PC-3 (cell line): ENCODE measurements at regions not wholly inside any gene's neighbourhood (a gene's known extent, or its start where the extent isn't known, plus 50 kb on each side); places are given as distances from the start of the nearest gene placed in this dataset.
"Not testable (repeated sequence)": the region's sequence is repeated elsewhere in the genome, so short reads cannot be mapped to it uniquely, and the experiment has no call there.

Experiments
- ATAC-seq: fragments of 200-7000 bp; cut with Tn5 transposase; 2 replicates; pipeline ENCODE4 v1.9.1; 2020; ENCODE audit warnings: mild to moderate bottlenecking, moderate library complexity
- BruUV-seq: library from RNA; stranded (reverse); fragments of 400-500 nt; replicated peaks from 2 replicates; lab custom pipeline; 2021; lab: Mats Ljungman, UMichigan
- CTCF ChIA-PET: fragments of 300-600 bp; sonication (Branson Sonifier 250); formaldehyde crosslinking; loops from one replicate; lab custom pipeline; 2022; ENCODE audit warnings: antibody characterized with exemption; lab: Charles Lee
- POLR2A ChIA-PET: fragments of 300-600 bp; sonication (Branson Sonifier 250); formaldehyde crosslinking; loops from one replicate; lab custom pipeline; 2022; ENCODE audit warnings: antibody characterized with exemption; ENCODE audit not compliant: unreplicated experiment; lab: Charles Lee
- DNase-seq: peaks from one replicate; pipeline ENCODE4 v3.0.0-alpha.2; 2015
- H2AFZ ChIP-seq: fragments of 300-600 bp; sonication (generic); 2 replicates; pipeline ENCODE4 v1.6.0; 2016; ENCODE audit warnings: antibody characterized with exemption, low read length
- H3F3A ChIP-seq: fragments of 300-600 bp; sonication (generic); one replicate; pipeline ENCODE4 v1.6.0; 2017; ENCODE audit warnings: antibody characterized with exemption, low read length, control low read depth, mild to moderate bottlenecking; ENCODE audit not compliant: unreplicated experiment
- H3K27ac ChIP-seq: fragments of 300-600 bp; sonication (generic); 2 replicates; pipeline ENCODE4 v1.5.1; 2016; ENCODE audit warnings: mild to moderate bottlenecking, low read length
- H3K27me3 ChIP-seq: fragments of 300-600 bp; sonication (generic); 2 replicates; pipeline ENCODE4 v1.6.1; 2016; ENCODE audit warnings: low read length, mixed read lengths
- H3K36me3 ChIP-seq: fragments of 300-600 bp; sonication (generic); 2 replicates; pipeline ENCODE4 v1.6.1; 2016; ENCODE audit warnings: low read depth, mixed run types, low read length, mixed read lengths
- H3K4me1 ChIP-seq: fragments of 300-600 bp; sonication (generic); 2 replicates; pipeline ENCODE4 v1.5.1; 2016; ENCODE audit warnings: low read length; ENCODE audit not compliant: insufficient read depth
- H3K4me2 ChIP-seq: fragments of 300-600 bp; sonication (generic); 2 replicates; pipeline ENCODE4 v1.6.0; 2016; ENCODE audit warnings: low read length
- H3K4me3 ChIP-seq: fragments of 300-600 bp; sonication (generic); 2 replicates; pipeline ENCODE4 v1.5.1; 2016; ENCODE audit warnings: mild to moderate bottlenecking, low read length, mixed read lengths
- H3K79me2 ChIP-seq: fragments of 300-600 bp; sonication (generic); 2 replicates; pipeline ENCODE4 v1.6.1; 2017; ENCODE audit warnings: low read length, mixed read lengths
- H3K9ac ChIP-seq: fragments of 300-600 bp; sonication (generic); 2 replicates; pipeline ENCODE4 v1.6.0; 2016; ENCODE audit warnings: mild to moderate bottlenecking, low read length
- H3K9me2 ChIP-seq: fragments of 300-600 bp; sonication (generic); replicated peaks from 2 replicates; pipeline ENCODE4 v1.6.1; 2016; ENCODE audit warnings: mixed run types, low read length, mixed read lengths
- H3K9me3 ChIP-seq: fragments of 300-600 bp; sonication (generic); 2 replicates; pipeline ENCODE4 v1.6.1; 2016; ENCODE audit warnings: low read length, mixed read lengths
- H4K20me1 ChIP-seq: fragments of 300-600 bp; sonication (generic); 2 replicates; pipeline ENCODE4 v1.6.1; 2016; ENCODE audit warnings: low read length, mixed read lengths
- CTCF ChIP-seq: fragments of 300-600 bp; sonication (generic); conservative IDR thresholded peaks from 2 replicates; pipeline ENCODE4 v1.5.1; 2017; ENCODE audit warnings: antibody characterized with exemption, low read depth, mild to moderate bottlenecking, low read length
- EZH2 ChIP-seq: fragments of 300-600 bp; sonication (generic); IDR thresholded peaks from one replicate; pipeline ENCODE4 v1.6.1; 2017; ENCODE audit warnings: antibody characterized with exemption, mild to moderate bottlenecking, low read length; ENCODE audit not compliant: unreplicated experiment
- EZH2phosphoT487 ChIP-seq: fragments of 300-600 bp; sonication (generic); IDR thresholded peaks from 2 replicates; pipeline ENCODE4 v1.6.1; 2018; ENCODE audit warnings: mild to moderate bottlenecking, antibody characterized with exemption, low read length, borderline replicate concordance
- intact Hi-C: fragments of 100-400 bp; cut with micrococcal nuclease; formaldehyde crosslinking; loops from 2 replicates; pipeline ENCODE4 v1.9.0; 2023

GRCh38 chr10:33913194-33913593, 578.7 kb upstream of the NRP1 start:
- Histone ChIP-seq H3K9ac (no peak overlapping the region), H3K4me3 (no peak overlapping the region), H3K36me3 (no peaks in the 10 kb centered on the region), H4K20me1 (no peaks in the 10 kb centered on the region), H3K9me3 (no peaks in the 10 kb centered on the region), H3F3A (no peaks in the 10 kb centered on the region), H3K27ac (peak overlapping the region; percentile 0; the same call in 1 of the 2 replicates), H3K4me2 (peak overlapping the region; percentile 2), H3K4me1 (peaks cover 14% of the 10 kb centered on the region), H2AFZ (no peak overlapping the region), H3K79me2 (no peaks in the 10 kb centered on the region), H3K27me3 (no peaks in the 10 kb centered on the region), H3K9me2 (no peaks in the 10 kb centered on the region)
- TF ChIP-seq CTCF (no peak), EZH2phosphoT487 (no peak), EZH2 (no peak)
- intact Hi-C loops, result loop anchor here (5.0 kb wide), 1 partner anchor 576 kb away; no protein-coding TSS in a partner anchor
- POLR2A ChIA-PET, result no interaction called here
- no TSS peak for BruUV-seq
- ATAC-seq (peak; percentile 92), DNase-seq (peak; percentile 94)
- CTCF ChIA-PET, result interaction anchor here (0.6 to 1.3 kb wide), 2 partner anchors 443 to 758 kb away, joined by 4 to 6 read pairs; no protein-coding TSS in a partner anchor

- POLR2A ChIA-PET, H3K4me3 ChIP-seq, intact Hi-C loops, H4K20me1 ChIP-seq, H2AFZ ChIP-seq, CTCF ChIA-PET, H3K27ac ChIP-seq, H3F3A ChIP-seq, H3K27me3 ChIP-seq, H3K9me3 ChIP-seq, H3K9ac ChIP-seq, H3K79me2 ChIP-seq, H3K4me2 ChIP-seq, H3K9me2 ChIP-seq, H3K36me3 ChIP-seq, BruUV-seq, DNase-seq, ATAC-seq: not testable (repeated sequence)
- peaks cover 14% of the 10 kb centered on the region for H3K4me1 ChIP-seq
Measured at GRCh38 chr10:33909476-33909875, 575.0 kb upstream of the NRP1 start.

- ChIA-PET POLR2A (no interaction called here), CTCF (interaction anchor here (0.6 kb wide), 1 partner anchor 640 kb away, joined by 7 read pairs; no protein-coding TSS in a partner anchor)
- H3K4me2 ChIP-seq, result peak overlapping the region; percentile 66
- no peaks in the 10 kb centered on the region for H3K36me3 ChIP-seq
- ATAC-seq (peak; percentile 83), DNase-seq (peak; percentile 98)
- H2AFZ ChIP-seq, result no peak overlapping the region
- peaks cover 16% of the 10 kb centered on the region for H3F3A ChIP-seq
- intact Hi-C loops, result loop anchor here (2.0 to 5.0 kb wide), 4 partner anchors 100 to 626 kb away; partner anchors contain the start of gene NRP1
- no peaks in the 10 kb centered on the region for H3K79me2 ChIP-seq
- H3K9me3 ChIP-seq, result no peaks in the 10 kb centered on the region
- no peak overlapping the region for H3K4me3 ChIP-seq
- no peaks in the 10 kb centered on the region for H3K27me3 ChIP-seq
- peaks cover 29% of the 10 kb centered on the region for H3K4me1 ChIP-seq
- BruUV-seq, result no TSS peak
- peak overlapping the region; percentile 68 for H3K27ac ChIP-seq
- H3K9ac ChIP-seq, result peak overlapping the region; percentile 7
- H3K9me2 ChIP-seq, result no peaks in the 10 kb centered on the region
- H4K20me1 ChIP-seq, result no peaks in the 10 kb centered on the region
- TF ChIP-seq EZH2phosphoT487 (no peak), EZH2 (no peak), CTCF (peak; percentile 40; the same call in 1 of the 2 replicates)
Measured at GRCh38 chr10:33901166-33901565, 566.7 kb upstream of the NRP1 start.
